AG04450 (cell line): ENCODE measurements at regions not wholly inside any gene's neighbourhood (a gene's known extent, or its start where the extent isn't known, plus 50 kb on each side); places are given as distances from the start of the nearest gene placed in this dataset.
"Not testable (repeated sequence)": the region's sequence is repeated elsewhere in the genome, so short reads cannot be mapped to it uniquely, and the experiment has no call there.

Experiments used
- CTCF ChIA-PET: fragments of 300-600, 350-600 bp; formaldehyde crosslinking; extraction: SDS; loops from one replicate; lab custom pipeline; 2022; ENCODE audit warnings: antibody characterized with exemption, inconsistent platforms; lab: Charles Lee
- POLR2A ChIA-PET: fragments of 350-600 bp; formaldehyde crosslinking; extraction: SDS; loops from one replicate; lab custom pipeline; 2021; ENCODE audit warnings: antibody characterized with exemption, inconsistent platforms; lab: Yijun Ruan, JAX
- DNase-seq: peaks from one replicate; pipeline ENCODE4 v3.0.0-alpha.2; 2011; ENCODE audit warnings: low read depth, low spot score
- H3K27ac ChIP-seq: one replicate; pipeline ENCODE4 v1.5.1; 2012; ENCODE audit warnings: low read depth, low read length, control low read depth
- H3K27me3 ChIP-seq: one replicate; pipeline ENCODE4 v1.6.0; 2012; ENCODE audit warnings: low read length; ENCODE audit not compliant: control insufficient read depth, insufficient read depth
- H3K4me3 ChIP-seq: 2 replicates; pipeline ENCODE4 v1.5.1; 2011; ENCODE audit warnings: mild to moderate bottlenecking, low read depth, low read length, control low read depth
- H3K9me3 ChIP-seq: 2 replicates; pipeline ENCODE4 v1.5.1; 2012; ENCODE audit warnings: low read length; ENCODE audit not compliant: control insufficient read depth, insufficient read depth
- TF ChIP-seq, protein P1 (sequence below): IDR thresholded peaks from 2 replicates; pipeline ENCODE4 v1.5.1; 2011; ENCODE audit warnings: low read depth, low read length, control low read depth, inconsistent platforms

DNA sequence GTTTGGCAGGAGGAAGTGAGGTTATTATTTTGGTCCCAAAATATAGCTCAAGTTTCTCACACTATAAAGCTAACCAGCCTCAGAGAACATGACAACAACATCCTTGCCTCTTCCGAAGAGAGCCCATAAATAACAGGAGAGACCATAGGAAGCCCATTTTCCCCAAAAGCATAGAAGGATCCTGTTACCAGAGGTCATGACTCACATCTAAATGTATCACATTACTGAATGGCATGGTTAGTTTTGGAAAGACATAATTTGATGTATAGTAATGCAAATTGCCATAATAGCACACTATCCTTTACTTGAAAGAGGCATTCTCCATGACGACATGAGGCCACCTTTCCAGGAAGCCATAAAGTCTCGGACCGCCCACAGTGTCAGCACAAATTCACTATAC lies 238.8 kb upstream of the GRIA3 start:
- ChIA-PET CTCF (no interaction called here), POLR2A (no interaction called here)
- no peak for DNase-seq
- Histone ChIP-seq H3K4me3 (no peak overlapping the region), H3K27ac (no peak overlapping the region), H3K9me3 (no peaks in the 10 kb centered on the region), H3K27me3 (no peaks in the 10 kb centered on the region)
- TF ChIP-seq, protein P1, sequence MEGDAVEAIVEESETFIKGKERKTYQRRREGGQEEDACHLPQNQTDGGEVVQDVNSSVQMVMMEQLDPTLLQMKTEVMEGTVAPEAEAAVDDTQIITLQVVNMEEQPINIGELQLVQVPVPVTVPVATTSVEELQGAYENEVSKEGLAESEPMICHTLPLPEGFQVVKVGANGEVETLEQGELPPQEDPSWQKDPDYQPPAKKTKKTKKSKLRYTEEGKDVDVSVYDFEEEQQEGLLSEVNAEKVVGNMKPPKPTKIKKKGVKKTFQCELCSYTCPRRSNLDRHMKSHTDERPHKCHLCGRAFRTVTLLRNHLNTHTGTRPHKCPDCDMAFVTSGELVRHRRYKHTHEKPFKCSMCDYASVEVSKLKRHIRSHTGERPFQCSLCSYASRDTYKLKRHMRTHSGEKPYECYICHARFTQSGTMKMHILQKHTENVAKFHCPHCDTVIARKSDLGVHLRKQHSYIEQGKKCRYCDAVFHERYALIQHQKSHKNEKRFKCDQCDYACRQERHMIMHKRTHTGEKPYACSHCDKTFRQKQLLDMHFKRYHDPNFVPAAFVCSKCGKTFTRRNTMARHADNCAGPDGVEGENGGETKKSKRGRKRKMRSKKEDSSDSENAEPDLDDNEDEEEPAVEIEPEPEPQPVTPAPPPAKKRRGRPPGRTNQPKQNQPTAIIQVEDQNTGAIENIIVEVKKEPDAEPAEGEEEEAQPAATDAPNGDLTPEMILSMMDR, result no peak

DNA sequence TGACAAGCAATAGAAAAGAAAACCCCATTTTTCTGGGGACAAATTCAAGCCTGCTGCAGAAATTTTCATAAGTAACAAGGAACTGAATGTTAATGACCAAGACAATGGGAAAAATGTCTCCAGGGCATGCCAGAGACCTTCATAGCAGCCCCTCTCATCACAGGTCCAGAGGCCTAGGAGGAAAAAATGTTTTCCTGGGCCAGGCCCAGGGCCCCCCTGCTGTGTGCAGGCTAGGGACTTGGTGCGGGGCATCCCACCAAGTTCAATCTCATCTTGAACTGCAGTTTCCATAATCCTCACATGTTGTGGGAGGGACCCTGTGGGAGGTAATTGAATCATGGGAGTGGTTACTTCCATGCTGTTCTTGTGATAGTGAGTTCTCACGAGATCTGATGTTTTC lies 211.5 kb upstream of the GRIA3 start:
- Histone ChIP-seq H3K4me3 (no peak overlapping the region), H3K27me3 (no peaks in the 10 kb centered on the region), H3K9me3 (peaks cover 3% of the 10 kb centered on the region; the same call in 1 of the 2 replicates), H3K27ac (no peak overlapping the region)
- ChIA-PET POLR2A (no interaction called here), CTCF (no interaction called here)
- DNase-seq, result no peak
- TF ChIP-seq, protein P1, result no peak

DNA sequence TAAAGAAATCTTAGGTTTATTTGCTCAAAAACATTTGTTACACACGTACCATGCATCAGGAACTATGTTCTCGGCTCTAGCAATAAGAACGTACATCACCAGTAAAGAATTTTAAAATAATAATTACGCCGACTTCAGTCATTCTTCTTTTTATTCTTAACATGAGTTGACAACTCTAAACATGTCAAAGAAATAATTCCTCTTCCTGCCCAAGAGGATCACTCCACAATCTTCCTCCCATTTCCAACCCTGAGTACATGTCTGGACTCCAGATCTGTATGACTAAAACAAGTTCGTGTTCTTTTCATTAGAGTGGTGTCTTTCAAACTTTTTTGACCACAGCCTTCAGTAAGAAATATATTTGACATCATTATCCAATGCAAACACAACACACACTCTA lies 201.6 kb upstream of the GRIA3 start:
- CTCF ChIA-PET, result no interaction called here
- Histone ChIP-seq H3K27me3 (no peaks in the 10 kb centered on the region), H3K4me3 (no peak overlapping the region), H3K9me3 (no peaks in the 10 kb centered on the region), H3K27ac (no peak overlapping the region)
- TF ChIP-seq, protein P1, result no peak
- POLR2A ChIA-PET, result no interaction called here
- no peak for DNase-seq

DNA sequence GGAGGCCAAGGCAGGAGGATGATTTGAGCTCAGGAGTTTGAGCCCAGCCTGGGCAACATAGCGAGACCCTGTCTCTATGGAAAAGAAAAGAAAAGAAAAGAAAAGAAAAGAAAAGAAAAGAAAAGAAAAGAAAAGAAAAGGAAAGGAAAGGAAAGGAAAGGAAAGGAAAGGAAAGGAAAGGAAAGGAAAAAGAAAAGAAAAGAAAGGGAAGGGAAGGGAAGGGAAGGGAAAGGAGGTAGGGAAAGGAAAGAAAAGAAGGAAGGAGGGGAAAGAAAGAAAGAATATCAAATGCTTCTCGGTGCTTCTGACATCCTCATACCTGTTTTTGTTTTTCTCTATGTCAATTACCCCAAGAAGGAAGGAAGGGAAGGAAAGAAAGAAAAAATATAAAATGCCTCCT lies 181.2 kb upstream of the GRIA3 start:
- H3K4me3 ChIP-seq, DNase-seq, H3K27ac ChIP-seq, POLR2A ChIA-PET, H3K9me3 ChIP-seq, H3K27me3 ChIP-seq: not testable (repeated sequence)
- CTCF ChIA-PET, result interaction anchor here (0.6 kb wide), 1 partner anchor 15 kb away, joined by 9 read pairs; no protein-coding TSS in a partner anchor

DNA sequence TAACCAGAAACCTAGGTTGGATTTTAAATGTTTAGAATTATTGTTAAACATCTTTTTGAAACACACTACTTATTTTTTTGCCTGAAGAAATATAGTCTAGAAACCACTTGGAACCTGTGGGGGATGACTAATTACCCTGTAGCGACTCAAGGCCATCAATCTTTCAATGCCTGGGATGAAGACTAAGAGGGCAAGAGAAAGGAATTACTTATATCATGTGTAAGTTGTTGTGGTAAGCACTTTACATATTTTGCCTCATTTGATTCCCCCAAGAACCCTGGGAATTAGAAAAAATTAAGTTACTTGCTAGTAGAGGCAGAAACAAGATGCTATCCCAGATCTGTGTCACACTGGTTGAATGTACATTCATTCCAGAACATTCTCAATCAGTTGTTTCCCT lies 170.9 kb upstream of the GRIA3 start:
- POLR2A ChIA-PET, result no interaction called here

More for the DNA sequence above, 170.9 kb upstream of the GRIA3 start:
- TF ChIP-seq, protein P1, result no peak
- no peak overlapping the region for H3K27ac ChIP-seq
- no peaks in the 10 kb centered on the region for H3K27me3 ChIP-seq
- H3K4me3 ChIP-seq, result no peak overlapping the region
- CTCF ChIA-PET, result no interaction called here
- no peaks in the 10 kb centered on the region for H3K9me3 ChIP-seq
- DNase-seq, result no peak
